ENCODE measurements at regions not wholly inside any gene's neighbourhood (a gene's known extent, or its start where the extent isn't known, plus 50 kb on each side); places are given as distances from the start of the nearest gene placed in this dataset.
A peak's percentile ranks its signal among the peaks of the same experiment; 100 is the strongest.

- peak overlapping the region in 1 of 2 donors; percentile 60 for H3K27ac Mint-ChIP-seq
- peaks cover 24% of the 10 kb centered on the region for H3K4me1 Mint-ChIP-seq
- peak; percentile 40 to 49 for DNase-seq
- H3K27me3 Mint-ChIP-seq, result peaks cover 61% of the 10 kb centered on the region
- peak; percentile 88 for ATAC-seq
- no peaks in the 10 kb centered on the region for H3K9me3 Mint-ChIP-seq
- peak overlapping the region; percentile 80 to 88 for H3K4me3 Mint-ChIP-seq
These were observed 89.4 kb upstream of the IPO9 start for GRCh38 chr1:201739492-201740085.

GRCh38 chr1:201740086-201740541, 88.8 kb upstream of the IPO9 start:
- Mint-ChIP-seq H3K27me3 (peaks cover 61% of the 10 kb centered on the region), H3K4me3 (peak overlapping the region; percentile 80 to 88), H3K4me1 (peaks cover 24% of the 10 kb centered on the region), H3K9me3 (no peaks in the 10 kb centered on the region), H3K27ac (peak overlapping the region; percentile 39 to 54)
- DNase-seq, result peak; percentile 6 to 17
- peak; percentile 24 for ATAC-seq

GRCh38 chr1:201740670-201741111, 88.3 kb upstream of the IPO9 start:
- peak overlapping the region; percentile 80 to 88 for H3K4me3 Mint-ChIP-seq
- no peaks in the 10 kb centered on the region for H3K9me3 Mint-ChIP-seq
- no peak for DNase-seq
- peaks cover 24% of the 10 kb centered on the region for H3K4me1 Mint-ChIP-seq
- peaks cover 61% of the 10 kb centered on the region for H3K27me3 Mint-ChIP-seq
- peak overlapping the region; percentile 39 to 68 for H3K27ac Mint-ChIP-seq
- peak; percentile 33 for ATAC-seq

- Mint-ChIP-seq H3K27ac (no peak overlapping the region), H3K4me1 (peaks cover 24% of the 10 kb centered on the region), H3K9me3 (no peaks in the 10 kb centered on the region), H3K27me3 (peaks cover 56% of the 10 kb centered on the region), H3K4me3 (no peak overlapping the region)
- no peak for DNase-seq
- ATAC-seq, result no peak
These were observed 87.1 kb upstream of the IPO9 start for GRCh38 chr1:201741763-201742342.

- no peak overlapping the region for H3K27ac Mint-ChIP-seq
These were observed 86.5 kb upstream of the IPO9 start for GRCh38 chr1:201742476-201742875.

GRCh38 chr1:201742955-201743805, 85.8 kb upstream of the IPO9 start:
- H3K4me3 Mint-ChIP-seq, result no peak overlapping the region
- H3K9me3 Mint-ChIP-seq, result no peaks in the 10 kb centered on the region
- no peak overlapping the region for H3K27ac Mint-ChIP-seq
- DNase-seq (no peak), ATAC-seq (no peak)
- H3K4me1 Mint-ChIP-seq, result peaks cover 24% of the 10 kb centered on the region
- peaks cover 43% of the 10 kb centered on the region for H3K27me3 Mint-ChIP-seq

More at GRCh38 chr1:201742476-201742875, 86.5 kb upstream of the IPO9 start:
- peaks cover 24% of the 10 kb centered on the region for H3K4me1 Mint-ChIP-seq
- ATAC-seq (no peak), DNase-seq (no peak)
- H3K9me3 Mint-ChIP-seq, result no peaks in the 10 kb centered on the region
- H3K27me3 Mint-ChIP-seq, result peaks cover 50% of the 10 kb centered on the region
- no peak overlapping the region for H3K4me3 Mint-ChIP-seq

- Mint-ChIP-seq H3K4me1 (peaks cover 11% of the 10 kb centered on the region), H3K27me3 (peaks cover 27% of the 10 kb centered on the region), H3K9me3 (no peaks in the 10 kb centered on the region), H3K27ac (no peak overlapping the region), H3K4me3 (no peak overlapping the region)
- DNase-seq (no peak), ATAC-seq (no peak)
These were observed 83.9 kb upstream of the IPO9 start for GRCh38 chr1:201745023-201745422.

- Mint-ChIP-seq H3K9me3 (no peaks in the 10 kb centered on the region), H3K4me3 (no peak overlapping the region), H3K27ac (no peak overlapping the region), H3K27me3 (peaks cover 15% of the 10 kb centered on the region), H3K4me1 (peaks cover 4% of the 10 kb centered on the region)
- DNase-seq (no peak), ATAC-seq (no peak)
These were observed 82.8 kb upstream of the IPO9 start for GRCh38 chr1:201746156-201746555.

- H3K4me3 Mint-ChIP-seq, result no peak overlapping the region
- H3K4me1 Mint-ChIP-seq, result peaks cover 6% of the 10 kb centered on the region
- no peak overlapping the region for H3K27ac Mint-ChIP-seq
- DNase-seq (no peak), ATAC-seq (no peak)
- no peaks in the 10 kb centered on the region for H3K9me3 Mint-ChIP-seq
- H3K27me3 Mint-ChIP-seq, result peaks cover 5% of the 10 kb centered on the region
These were observed 81.7 kb upstream of the IPO9 start for GRCh38 chr1:201747261-201747660.

- Mint-ChIP-seq H3K27me3 (no peaks in the 10 kb centered on the region), H3K4me3 (no peak overlapping the region), H3K27ac (no peak overlapping the region), H3K4me1 (peaks cover 6% of the 10 kb centered on the region), H3K9me3 (no peaks in the 10 kb centered on the region)
- ATAC-seq, result no peak
- DNase-seq, result no peak
These were observed 80.6 kb upstream of the IPO9 start for GRCh38 chr1:201748335-201748734.

- Mint-ChIP-seq H3K4me3 (no peak overlapping the region), H3K9me3 (no peaks in the 10 kb centered on the region), H3K27ac (no peak overlapping the region), H3K27me3 (no peaks in the 10 kb centered on the region), H3K4me1 (peaks cover 6% of the 10 kb centered on the region)
- DNase-seq, result no peak
- ATAC-seq, result no peak
These were observed 79.8 kb upstream of the IPO9 start for GRCh38 chr1:201749059-201749690.

GRCh38 chr1:201750120-201750519, 78.8 kb upstream of the IPO9 start:
- Mint-ChIP-seq H3K27me3 (no peaks in the 10 kb centered on the region), H3K4me1 (peaks cover 6% of the 10 kb centered on the region), H3K27ac (no peak overlapping the region), H3K9me3 (no peaks in the 10 kb centered on the region), H3K4me3 (no peak overlapping the region)
- DNase-seq (no peak), ATAC-seq (no peak)

- Mint-ChIP-seq H3K27me3 (no peaks in the 10 kb centered on the region), H3K27ac (peak overlapping the region in 1 of 2 donors; percentile 27), H3K4me1 (peaks cover 6% of the 10 kb centered on the region), H3K9me3 (no peaks in the 10 kb centered on the region), H3K4me3 (no peak overlapping the region)
- ATAC-seq (no peak), DNase-seq (no peak)
These were observed 78.0 kb upstream of the IPO9 start for GRCh38 chr1:201750934-201751333.

GRCh38 chr1:201751872-201752271, 77.1 kb upstream of the IPO9 start:
- ATAC-seq (no peak), DNase-seq (no peak)
- Mint-ChIP-seq H3K4me1 (peaks cover 11% of the 10 kb centered on the region), H3K27me3 (peaks cover 6% of the 10 kb centered on the region), H3K9me3 (no peaks in the 10 kb centered on the region), H3K4me3 (no peak overlapping the region), H3K27ac (no peak overlapping the region)

- no peak for DNase-seq
- ATAC-seq, result no peak
- H3K9me3 Mint-ChIP-seq, result no peaks in the 10 kb centered on the region
- no peak overlapping the region for H3K4me3 Mint-ChIP-seq
- peaks cover 16% of the 10 kb centered on the region for H3K4me1 Mint-ChIP-seq
- no peak overlapping the region for H3K27ac Mint-ChIP-seq
- H3K27me3 Mint-ChIP-seq, result peaks cover 8% of the 10 kb centered on the region
These were observed 76.6 kb upstream of the IPO9 start for GRCh38 chr1:201752333-201752732.
